Tibial nerve (tissue), 4 donors: ENCODE measurements at regions not wholly inside any gene's neighbourhood (a gene's known extent, or its start where the extent isn't known, plus 50 kb on each side); places are given as distances from the start of the nearest gene placed in this dataset.

Experiments used
- DNase-seq, 2 donors: peaks; one replicate each; pipeline ENCODE4 v3.0.0-alpha.2; 2019; ENCODE audit warnings: low spot score in 2 of 2
- H3K27ac ChIP-seq, 4 donors: fragments of 200-600 bp; sonication (generic) in 3 of 4; one replicate each; pipeline ENCODE4 v1.5.1; 2017 to 2019; ENCODE audit warnings: mild to moderate bottlenecking in 1 of 4
- H3K27me3 ChIP-seq, 2 donors: fragments of 200-600 bp; sonication (generic) in 1 of 2; one replicate each; pipeline versions ENCODE4 v1.5.1 to v1.6.0; 2017 to 2019
- H3K36me3 ChIP-seq, 3 donors: fragments of 200-600 bp; sonication (generic); one replicate each; pipeline ENCODE4 v1.5.1; 2018 to 2019
- H3K4me1 ChIP-seq, 4 donors: fragments of 200-600 bp; sonication (generic) in 3 of 4; one replicate each; pipeline ENCODE4 v1.5.1; 2017 to 2019
- H3K4me3 ChIP-seq, 4 donors: fragments of 200-600 bp; sonication (generic) in 3 of 4; one replicate each; pipeline ENCODE4 v1.5.1; 2017 to 2019; ENCODE audit warnings: mild to moderate bottlenecking in 1 of 4, moderate library complexity in 1 of 4
- H3K9me3 ChIP-seq, 4 donors: fragments of 200-600 bp; sonication (generic) in 3 of 4; one replicate each; pipeline ENCODE4 v1.5.1; 2017 to 2019
- CTCF ChIP-seq, 5 experiments: fragments of 200-600 bp in 3 of 5; fragments of 450-650 bp in 2 of 5; sonication (generic) in 3 of 5; IDR thresholded peaks; one replicate each; pipeline ENCODE4 v1.5.1; 2016 to 2019; ENCODE audit warnings: antibody characterized with exemption in 5 of 5, mild to moderate bottlenecking in 3 of 5, moderate library complexity in 2 of 5
- EP300 ChIP-seq, 2 donors: sonication (generic); formaldehyde crosslinking; IDR thresholded peaks; one replicate each; pipeline ENCODE4 v1.6.1; 2017; ENCODE audit warnings: antibody characterized with exemption in 2 of 2, mild to moderate bottlenecking in 1 of 2
- POLR2A ChIP-seq, 2 donors: fragments of 450-650 bp; IDR thresholded peaks; one replicate each; pipeline ENCODE4 v1.6.1; 2017; ENCODE audit warnings: antibody characterized with exemption in 2 of 2, mild to moderate bottlenecking in 2 of 2, moderate library complexity in 2 of 2
- WGBS, 2 donors: methylation state at CpG; one replicate each; pipeline ENCODE4 v1.1.5; 2018; 5-methylcytosine and 5-hydroxymethylcytosine counted together

- no peak overlapping the region for H3K4me3 ChIP-seq
- no peaks in the 10 kb centered on the region for H3K36me3 ChIP-seq
- DNase-seq, result no peak
- no peak overlapping the region for H3K27ac ChIP-seq
- TF ChIP-seq EP300 (IDR thresholded peaks at IDR 0.05), result no peak
- no peak for TF ChIP-seq POLR2A (IDR thresholded peaks at IDR 0.05)
- no peak for TF ChIP-seq CTCF (IDR thresholded peaks at IDR 0.05)
- no peaks in the 10 kb centered on the region for H3K27me3 ChIP-seq
- no peaks in the 10 kb centered on the region for H3K4me1 ChIP-seq
- no peaks in the 10 kb centered on the region for H3K9me3 ChIP-seq
Observed at GRCh38 chr3:35867791-35868190, 228.5 kb downstream of the ARPP21 start.

GRCh38 chr3:35871009-35871408 is 231.7 kb downstream of the ARPP21 start:
- DNase-seq, result no peak
- Histone ChIP-seq H3K36me3 (no peaks in the 10 kb centered on the region), H3K4me1 (no peaks in the 10 kb centered on the region), H3K27me3 (no peaks in the 10 kb centered on the region), H3K9me3 (no peaks in the 10 kb centered on the region), H3K27ac (no peak overlapping the region), H3K4me3 (no peak overlapping the region)
- WGBS, 2 donors, result 58 to 67% methylated on average over 4 of the region's 4 CpGs
- TF ChIP-seq POLR2A (IDR thresholded peaks at IDR 0.05), result no peak
- no peak for TF ChIP-seq EP300 (IDR thresholded peaks at IDR 0.05)
- TF ChIP-seq CTCF (IDR thresholded peaks at IDR 0.05), result no peak

GRCh38 chr3:35883929-35884328 is 244.6 kb downstream of the ARPP21 start:
- H3K27ac ChIP-seq, result no peak overlapping the region
- no peak overlapping the region for H3K4me3 ChIP-seq
- TF ChIP-seq POLR2A (IDR thresholded peaks at IDR 0.05) (no peak), CTCF (IDR thresholded peaks at IDR 0.05) (no peak), EP300 (IDR thresholded peaks at IDR 0.05) (no peak)
- H3K36me3 ChIP-seq, result no peaks in the 10 kb centered on the region
- H3K9me3 ChIP-seq, result peaks cover 0 to 16% (median 0%) of the 10 kb centered on the region in 4 donors
- H3K27me3 ChIP-seq, result no peaks in the 10 kb centered on the region
- no peaks in the 10 kb centered on the region for H3K4me1 ChIP-seq
- DNase-seq, result no peak
- 38 to 46% methylated on average over 1 of the region's 1 CpG for WGBS, 2 donors

GRCh38 chr3:35894735-35895134 is 255.4 kb downstream of the ARPP21 start:
- no peaks in the 10 kb centered on the region for H3K27me3 ChIP-seq
- TF ChIP-seq CTCF (IDR thresholded peaks at IDR 0.05), result no peak
- no peak for TF ChIP-seq POLR2A (IDR thresholded peaks at IDR 0.05)
- no peak for TF ChIP-seq EP300 (IDR thresholded peaks at IDR 0.05)
- no peaks in the 10 kb centered on the region for H3K36me3 ChIP-seq
- no peak overlapping the region for H3K4me3 ChIP-seq
- H3K9me3 ChIP-seq, result no peaks in the 10 kb centered on the region
- H3K4me1 ChIP-seq, result no peaks in the 10 kb centered on the region
- DNase-seq, result no peak
- WGBS, 2 donors, result 90 to 93% methylated on average over 5 of the region's 5 CpGs
- no peak overlapping the region for H3K27ac ChIP-seq

- H3K4me1 ChIP-seq, result no peaks in the 10 kb centered on the region
- H3K4me3 ChIP-seq, result no peak overlapping the region
- TF ChIP-seq CTCF (IDR thresholded peaks at IDR 0.05) (no peak), EP300 (IDR thresholded peaks at IDR 0.05) (no peak), POLR2A (IDR thresholded peaks at IDR 0.05) (no peak)
- no peaks in the 10 kb centered on the region for H3K27me3 ChIP-seq
- no peaks in the 10 kb centered on the region for H3K9me3 ChIP-seq
- no peak overlapping the region for H3K27ac ChIP-seq
- no peaks in the 10 kb centered on the region for H3K36me3 ChIP-seq
- DNase-seq, result no peak
Observed at GRCh38 chr3:35899245-35899644, 259.9 kb downstream of the ARPP21 start.
